Hepatic stellate cell (primary cell): ENCODE measurements at regions not wholly inside any gene's neighbourhood (a gene's known extent, or its start where the extent isn't known, plus 50 kb on each side); places are given as distances from the start of the nearest gene placed in this dataset.
A peak's percentile ranks its signal among the peaks of the same experiment; 100 is the strongest.
"Not testable (repeated sequence)": the region's sequence is repeated elsewhere in the genome, so short reads cannot be mapped to it uniquely, and the experiment has no call there.

ENCODE experiments used
- DNase-seq: peaks from one replicate; pipeline ENCODE4 v3.0.0; 2011; ENCODE audit warnings: low spot score

DNA sequence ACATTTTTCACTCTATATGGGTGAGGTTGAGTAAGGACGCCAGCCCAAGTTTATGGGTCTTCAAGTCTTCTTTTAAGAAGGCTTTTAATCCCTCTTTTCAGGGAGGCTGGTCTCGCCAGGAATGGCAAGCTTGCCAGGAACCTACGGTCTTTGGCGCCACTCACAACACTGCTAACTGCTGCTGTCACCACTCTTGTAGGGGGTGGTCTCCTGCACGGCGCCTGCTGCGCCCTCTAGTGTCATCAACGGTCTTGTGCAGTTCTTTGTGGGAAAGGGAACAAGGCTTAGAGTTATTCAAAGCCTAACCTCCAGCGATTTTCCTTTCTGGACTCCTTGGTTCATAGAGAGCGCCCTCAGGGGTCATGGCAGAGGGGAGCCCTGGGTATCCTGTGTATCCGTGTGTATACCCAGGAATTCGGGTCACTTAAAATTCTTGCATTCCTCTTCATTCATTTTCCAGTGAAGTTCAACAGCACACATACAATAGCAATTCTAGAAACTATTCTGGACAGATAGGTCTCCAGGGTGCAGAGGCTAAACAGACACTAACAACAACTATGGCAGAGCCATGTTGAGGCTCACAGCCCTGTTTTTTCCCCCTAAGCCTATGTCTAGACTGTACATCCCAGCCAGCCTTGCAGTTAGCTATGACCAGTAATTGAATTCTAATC lies 392.8 kb upstream of the CAMK1G start:
- DNase-seq: no peak

GRCh38 chr1:209191262-209191634 lies 392.3 kb upstream of the CAMK1G start:
- no peak for DNase-seq

- no peak for DNase-seq
Observed at GRCh38 chr1:209196140-209196539, 387.4 kb upstream of the CAMK1G start.

GRCh38 chr1:209198961-209199750 lies 384.4 kb upstream of the CAMK1G start:
- DNase-seq: no peak

- no peak for DNase-seq
Observed at GRCh38 chr1:209199822-209200221, 383.7 kb upstream of the CAMK1G start.

GRCh38 chr1:209202321-209202720 lies 381.2 kb upstream of the CAMK1G start:
- not testable (repeated sequence) for DNase-seq

DNA sequence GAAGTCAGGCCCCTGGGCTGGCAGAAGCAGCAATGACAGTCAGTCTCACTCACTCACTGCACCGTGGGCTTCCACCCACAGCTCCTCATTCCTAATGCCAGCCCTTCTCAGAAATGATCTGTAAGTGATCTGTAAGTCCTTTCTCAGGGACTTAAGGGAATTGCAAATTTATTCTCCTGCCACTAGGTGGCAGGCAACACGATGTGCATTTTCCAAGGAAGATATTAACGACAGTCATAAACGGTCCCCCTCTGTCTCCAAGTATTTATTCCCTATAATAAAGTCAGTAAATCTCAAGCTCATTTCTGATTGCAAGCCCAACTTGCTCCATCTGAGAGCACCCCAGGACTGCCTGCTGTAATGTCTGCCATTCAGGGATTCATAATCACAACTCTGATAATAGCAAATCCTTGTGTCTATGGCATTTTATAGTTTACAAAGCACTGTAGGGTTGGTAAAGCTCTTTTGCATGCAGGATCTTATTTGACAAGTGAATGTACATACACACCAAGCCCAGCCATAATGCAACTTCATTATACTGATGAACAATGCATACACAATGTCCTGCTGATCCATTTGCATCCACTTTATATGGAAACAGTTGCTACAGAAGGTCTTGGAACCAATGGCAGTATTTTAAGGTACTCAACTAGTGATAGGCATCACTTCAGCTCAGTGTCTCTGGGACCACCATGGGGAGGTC lies 380.5 kb upstream of the CAMK1G start:
- DNase-seq: peak; percentile 50

DNA sequence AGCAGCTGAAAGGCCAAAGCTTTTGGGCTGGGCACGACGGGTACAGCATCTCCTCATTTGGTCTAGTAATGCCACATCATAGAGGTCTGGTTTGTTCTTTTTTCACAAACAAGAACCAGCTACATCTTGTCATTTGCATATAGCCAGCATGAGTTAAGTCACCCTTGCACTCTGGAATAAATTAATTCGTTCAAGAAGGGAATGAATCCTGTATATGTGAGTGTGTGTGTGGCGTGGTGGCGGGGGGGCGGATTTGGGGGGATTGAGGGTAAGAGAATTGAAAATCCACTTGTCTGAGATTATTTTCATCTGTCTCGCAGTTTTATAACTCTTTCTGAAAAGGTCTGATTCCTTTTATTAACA lies 380.0 kb upstream of the CAMK1G start:
- no peak for DNase-seq

DNA sequence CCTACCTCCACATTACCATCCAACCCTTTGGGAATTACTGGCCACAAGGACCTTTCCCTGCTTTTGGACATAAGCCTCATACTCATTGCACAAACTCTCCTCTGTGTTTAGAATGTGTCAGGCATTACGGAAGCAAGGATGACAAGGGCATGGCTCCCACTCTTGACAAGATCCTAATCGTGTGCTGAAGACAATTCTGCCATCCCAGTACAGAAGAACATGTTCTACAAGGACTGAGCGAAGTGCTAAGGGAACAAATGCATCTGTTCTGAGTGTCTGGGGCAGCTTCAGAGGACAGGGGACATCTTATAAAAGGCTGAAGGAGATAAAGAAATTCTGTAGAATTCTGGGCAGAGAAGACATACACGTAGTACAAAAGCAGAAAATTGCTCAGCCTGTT lies 378.5 kb upstream of the CAMK1G start:
- DNase-seq: no peak

DNA sequence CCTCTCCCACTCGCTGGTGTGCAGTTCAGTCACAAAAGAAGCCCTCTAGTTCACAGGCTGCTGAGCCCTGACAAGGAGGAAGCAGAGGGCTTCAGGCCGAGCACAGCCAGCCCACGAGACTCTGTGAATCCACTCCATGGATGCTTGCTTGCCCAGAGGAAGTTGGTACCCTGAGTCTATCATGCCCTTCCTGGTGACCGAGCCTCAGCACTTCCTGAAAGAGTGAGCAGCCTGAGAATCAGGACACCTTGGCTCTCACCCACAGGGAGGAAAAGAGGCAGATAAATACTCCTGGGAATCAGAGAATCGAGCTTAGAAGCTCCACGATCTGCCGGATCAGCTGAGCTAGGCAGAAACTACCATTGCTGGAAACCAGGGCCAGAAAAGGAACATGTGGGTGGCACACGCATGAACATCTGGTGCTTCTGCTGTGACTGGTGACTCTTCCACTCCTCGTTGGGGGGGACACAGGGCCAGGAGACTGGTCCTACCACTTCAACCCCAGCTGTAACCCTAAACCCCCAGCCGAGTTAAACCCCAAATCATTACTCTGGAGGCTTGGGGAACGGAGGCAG lies 376.3 kb upstream of the CAMK1G start:
- no peak for DNase-seq

- DNase-seq: peak; percentile 53
Observed at GRCh38 chr1:209207701-209208286, 375.7 kb upstream of the CAMK1G start.

DNA sequence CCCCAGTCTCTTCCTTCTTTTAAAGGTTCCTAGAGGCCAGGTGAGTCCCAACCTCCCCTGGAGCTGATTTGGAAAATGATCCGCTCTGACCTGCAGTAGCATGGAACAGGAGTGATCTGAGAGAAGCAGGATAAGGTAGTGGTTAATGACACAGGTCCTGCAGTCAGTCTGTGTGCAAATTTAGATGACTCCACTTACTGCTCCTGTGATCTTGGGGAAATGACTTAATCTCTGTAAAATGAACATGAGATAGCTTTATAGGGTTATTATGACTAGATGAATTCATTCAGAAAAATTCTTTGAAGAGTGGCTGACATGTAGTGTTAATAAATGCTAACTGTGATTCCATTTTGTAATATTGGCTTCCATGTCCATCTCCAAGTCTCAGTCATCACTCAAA lies 374.9 kb upstream of the CAMK1G start:
- no peak for DNase-seq

DNA sequence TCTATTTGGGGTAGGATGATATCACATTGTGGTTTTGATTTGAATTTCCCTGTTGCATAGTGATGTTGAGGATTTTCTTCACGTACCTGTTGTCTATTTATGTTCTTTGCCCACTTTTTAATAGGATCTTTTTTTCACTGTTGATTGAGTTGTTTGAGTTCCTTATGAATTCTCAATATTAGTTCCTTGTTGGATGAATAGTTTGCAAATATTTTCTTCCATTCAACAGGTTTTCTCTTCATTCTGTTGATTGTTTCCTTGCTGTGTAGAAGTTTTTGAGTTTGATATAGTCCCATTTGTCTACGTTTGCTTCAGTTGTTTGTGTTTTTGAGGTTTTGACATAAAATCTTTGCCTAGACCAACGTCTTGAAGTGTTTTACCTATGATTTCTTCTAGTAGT lies 369.5 kb upstream of the CAMK1G start:
- no peak for DNase-seq

- no peak for DNase-seq
Observed at GRCh38 chr1:209215826-209216225, 367.7 kb upstream of the CAMK1G start.

DNA sequence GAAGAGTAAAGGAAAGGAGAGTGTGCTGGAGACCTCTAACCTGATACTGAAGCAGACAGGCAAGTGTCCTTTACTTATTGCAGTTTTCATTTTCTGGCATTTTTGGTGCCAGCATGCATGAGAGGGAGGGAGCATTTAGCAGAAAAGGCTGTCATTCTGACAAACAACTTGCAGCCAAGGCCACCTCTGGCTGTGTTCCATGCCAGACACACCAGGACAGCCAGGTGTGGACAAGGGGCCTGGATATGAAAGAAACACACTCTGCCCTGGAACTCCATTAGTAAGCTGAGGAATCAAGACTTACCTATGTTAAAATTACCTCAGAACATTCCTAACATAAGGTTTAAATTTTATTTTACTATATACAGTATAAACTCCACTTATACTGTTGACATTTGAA lies 365.4 kb upstream of the CAMK1G start:
- DNase-seq: no peak

DNA sequence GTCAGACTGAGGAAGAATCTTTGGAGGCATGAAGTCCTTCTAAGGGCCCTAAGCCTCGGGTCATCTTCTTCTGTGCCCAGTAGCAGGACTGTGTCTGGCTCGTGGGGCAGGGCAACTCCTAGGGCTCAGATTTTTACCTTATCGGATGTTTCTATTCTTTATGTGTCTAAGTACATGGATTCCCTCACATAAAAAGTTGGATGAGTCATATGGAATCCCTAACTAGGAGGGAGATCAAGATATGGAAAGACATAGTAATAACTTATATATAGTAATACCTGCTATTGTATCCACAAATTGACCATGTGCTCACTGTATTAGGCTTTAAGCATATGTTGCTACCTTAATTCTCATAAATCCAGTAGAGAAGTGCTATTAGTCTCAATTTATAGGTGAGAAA lies 364.5 kb upstream of the CAMK1G start:
- DNase-seq: no peak

DNA sequence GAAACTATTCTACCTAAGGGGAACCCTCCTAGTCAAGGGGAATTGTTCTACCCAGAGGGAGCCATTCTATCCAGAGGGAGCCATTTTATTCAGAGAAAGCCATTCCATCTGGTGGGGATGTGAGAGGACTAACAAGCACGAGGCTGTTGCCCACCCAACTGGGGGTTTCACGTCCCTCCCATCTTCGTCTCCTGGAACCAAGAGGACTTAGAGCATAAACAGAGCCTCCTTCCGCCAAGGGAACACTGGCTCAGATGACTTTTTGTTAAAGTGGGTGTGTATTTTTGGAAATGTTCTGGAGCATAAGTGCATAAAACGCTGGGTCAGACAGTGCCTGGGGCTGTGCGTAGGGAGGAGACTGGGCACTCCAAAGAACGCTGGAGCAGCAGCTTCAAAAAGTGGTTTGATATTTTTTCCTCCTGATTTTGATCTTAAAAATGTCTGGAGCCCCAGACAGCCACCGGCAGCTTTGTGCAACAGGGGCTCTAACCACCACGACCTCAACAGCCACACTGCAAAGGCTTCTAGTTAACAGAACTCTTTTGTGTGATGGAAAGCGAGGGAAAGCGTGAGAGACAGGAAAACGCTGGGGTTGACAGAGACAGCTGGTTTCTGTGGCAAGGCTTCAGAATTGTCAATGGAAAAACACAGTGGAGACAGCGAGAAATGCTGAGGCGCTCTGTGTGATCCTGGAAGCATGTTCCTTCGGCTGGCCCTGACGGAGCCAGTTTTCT lies 363.6 kb upstream of the CAMK1G start:
- no peak for DNase-seq

GRCh38 chr1:209222826-209223225 lies 360.7 kb upstream of the CAMK1G start:
- DNase-seq: no peak

DNA sequence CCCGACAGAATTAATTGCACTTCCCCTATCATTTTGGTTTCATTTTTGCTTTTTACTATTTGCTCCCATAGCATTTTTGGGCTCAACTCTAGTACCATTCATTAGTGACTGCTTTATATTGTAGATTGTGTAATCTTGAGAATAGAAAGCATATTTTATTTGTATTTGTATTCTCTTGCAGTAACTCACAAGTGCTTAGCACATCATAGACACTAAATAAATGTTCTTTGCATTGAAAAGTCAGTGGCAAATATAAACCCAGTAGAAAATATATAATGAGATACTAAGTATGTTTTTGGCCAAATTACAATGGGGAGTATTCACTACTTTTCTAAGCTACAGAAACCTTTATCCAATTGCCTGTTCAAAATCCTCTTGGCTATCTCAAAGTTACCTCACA lies 359.7 kb upstream of the CAMK1G start:
- DNase-seq: no peak

GRCh38 chr1:209224886-209225285 lies 358.6 kb upstream of the CAMK1G start:
- no peak for DNase-seq

DNA sequence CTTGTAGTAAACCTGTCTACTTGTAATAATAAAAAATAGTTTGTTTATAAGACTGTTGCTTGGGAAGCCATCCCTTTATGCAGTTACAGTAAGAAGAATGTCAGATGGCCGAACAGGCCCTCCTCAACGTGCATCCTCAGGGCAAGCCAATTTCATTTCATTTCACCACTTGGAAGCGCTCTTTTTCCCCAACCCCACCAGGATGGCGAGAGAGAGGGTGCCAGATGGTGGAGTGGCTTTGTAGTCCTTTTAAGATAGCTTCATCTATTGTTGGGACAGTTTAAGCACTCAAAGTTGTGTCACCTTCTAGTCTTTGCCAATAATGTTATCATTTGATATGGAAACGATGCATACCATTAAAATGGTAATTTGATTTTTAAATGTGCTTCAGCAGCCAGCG lies 356.3 kb upstream of the CAMK1G start:
- no peak for DNase-seq

DNA sequence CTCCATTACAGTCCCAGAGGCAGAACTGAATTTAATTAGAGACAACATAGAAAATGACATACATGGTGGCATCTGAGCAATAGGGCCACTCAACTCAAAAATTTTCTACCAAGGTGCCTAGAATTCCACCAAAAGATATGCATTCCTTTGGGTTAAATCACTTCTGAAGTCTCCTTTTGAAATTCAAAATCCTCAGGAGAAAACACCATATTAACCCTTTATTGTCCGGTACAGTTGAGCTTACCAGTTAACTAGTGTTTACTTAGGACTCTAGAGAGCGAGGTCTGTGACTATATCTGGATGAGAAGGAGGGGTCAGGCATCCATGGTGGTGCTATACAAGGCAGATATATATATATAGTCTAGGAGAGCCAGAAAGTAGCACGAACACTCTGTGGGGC lies 355.6 kb upstream of the CAMK1G start:
- no peak for DNase-seq
